ENCODE measurements at regions not wholly inside any gene's neighbourhood (a gene's known extent, or its start where the extent isn't known, plus 50 kb on each side); places are given as distances from the start of the nearest gene placed in this dataset.
A peak's percentile ranks its signal among the peaks of the same experiment; 100 is the strongest.

GRCh38 chr6:81088145-81088544 is 664.3 kb downstream of the TENT5A start:
- no peak overlapping the region for H3K4me3 ChIP-seq (ENCODE audit: low read depth, low read length)
- TF ChIP-seq, protein P1, sequence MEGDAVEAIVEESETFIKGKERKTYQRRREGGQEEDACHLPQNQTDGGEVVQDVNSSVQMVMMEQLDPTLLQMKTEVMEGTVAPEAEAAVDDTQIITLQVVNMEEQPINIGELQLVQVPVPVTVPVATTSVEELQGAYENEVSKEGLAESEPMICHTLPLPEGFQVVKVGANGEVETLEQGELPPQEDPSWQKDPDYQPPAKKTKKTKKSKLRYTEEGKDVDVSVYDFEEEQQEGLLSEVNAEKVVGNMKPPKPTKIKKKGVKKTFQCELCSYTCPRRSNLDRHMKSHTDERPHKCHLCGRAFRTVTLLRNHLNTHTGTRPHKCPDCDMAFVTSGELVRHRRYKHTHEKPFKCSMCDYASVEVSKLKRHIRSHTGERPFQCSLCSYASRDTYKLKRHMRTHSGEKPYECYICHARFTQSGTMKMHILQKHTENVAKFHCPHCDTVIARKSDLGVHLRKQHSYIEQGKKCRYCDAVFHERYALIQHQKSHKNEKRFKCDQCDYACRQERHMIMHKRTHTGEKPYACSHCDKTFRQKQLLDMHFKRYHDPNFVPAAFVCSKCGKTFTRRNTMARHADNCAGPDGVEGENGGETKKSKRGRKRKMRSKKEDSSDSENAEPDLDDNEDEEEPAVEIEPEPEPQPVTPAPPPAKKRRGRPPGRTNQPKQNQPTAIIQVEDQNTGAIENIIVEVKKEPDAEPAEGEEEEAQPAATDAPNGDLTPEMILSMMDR (IDR thresholded peaks at IDR 0.05; ENCODE audit: insufficient read depth, low read length, poor library complexity, severe bottlenecking): no peak
- no peaks in the 10 kb centered on the region for H3K36me3 ChIP-seq (ENCODE audit: control insufficient read depth, insufficient read depth, low read length)
- no peak for DNase-seq (ENCODE audit: low read depth)
- H3K27me3 ChIP-seq (ENCODE audit: control insufficient read depth, insufficient read depth, low read length): no peaks in the 10 kb centered on the region

DNA sequence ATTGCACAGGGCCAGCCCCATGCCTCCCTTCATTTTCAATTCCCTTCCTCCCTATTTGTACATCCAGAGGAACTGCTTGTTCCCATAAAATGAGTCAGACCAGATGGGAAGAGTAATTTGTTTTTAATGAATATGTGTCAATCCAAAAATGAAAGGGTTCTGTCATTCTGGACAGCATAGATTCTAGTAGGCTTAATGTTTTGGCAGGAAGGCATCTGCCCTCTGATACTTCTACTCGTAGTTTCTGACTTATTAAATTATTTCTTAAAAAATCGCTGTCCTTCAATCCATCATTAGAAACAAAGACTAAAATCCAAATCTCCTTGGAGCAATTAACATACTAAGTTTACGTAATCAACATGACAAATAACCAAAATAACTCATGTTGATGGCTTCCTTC is 665.5 kb downstream of the TENT5A start:
- no peak for DNase-seq (ENCODE audit: low read depth)
- H3K27me3 ChIP-seq (ENCODE audit: control insufficient read depth, insufficient read depth, low read length): no peaks in the 10 kb centered on the region

DNA sequence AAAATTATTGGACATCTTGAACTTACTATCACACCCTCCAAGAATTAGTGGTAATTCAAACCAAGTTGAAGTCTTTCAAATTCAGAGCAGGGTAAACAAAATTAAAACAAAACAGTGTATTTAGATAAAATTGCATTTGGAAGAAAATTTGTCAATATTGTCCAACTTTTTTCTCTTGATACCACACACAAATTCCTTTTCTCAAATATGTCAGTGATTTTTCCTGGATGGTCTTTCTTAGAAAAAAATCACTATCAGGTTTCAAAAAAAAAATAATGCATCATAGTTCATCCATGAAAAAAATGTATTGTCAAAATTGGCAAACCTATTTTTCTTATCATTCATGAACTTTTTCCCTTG is 667.1 kb downstream of the TENT5A start:
- TF ChIP-seq, protein P1 (IDR thresholded peaks at IDR 0.05; ENCODE audit: insufficient read depth, low read length, poor library complexity, severe bottlenecking): no peak
- Histone ChIP-seq H3K36me3 (ENCODE audit: control insufficient read depth, insufficient read depth, low read length) (no peaks in the 10 kb centered on the region), H3K27me3 (ENCODE audit: control insufficient read depth, insufficient read depth, low read length) (no peaks in the 10 kb centered on the region), H3K4me3 (ENCODE audit: low read depth, low read length) (no peak overlapping the region)
- no peak for DNase-seq (ENCODE audit: low read depth)

More for the DNA sequence above, 665.5 kb downstream of the TENT5A start:
- Histone ChIP-seq H3K4me3 (ENCODE audit: low read depth, low read length) (no peak overlapping the region), H3K36me3 (ENCODE audit: control insufficient read depth, insufficient read depth, low read length) (no peaks in the 10 kb centered on the region)
- TF ChIP-seq, protein P1 (IDR thresholded peaks at IDR 0.05; ENCODE audit: insufficient read depth, low read length, poor library complexity, severe bottlenecking): no peak

DNA sequence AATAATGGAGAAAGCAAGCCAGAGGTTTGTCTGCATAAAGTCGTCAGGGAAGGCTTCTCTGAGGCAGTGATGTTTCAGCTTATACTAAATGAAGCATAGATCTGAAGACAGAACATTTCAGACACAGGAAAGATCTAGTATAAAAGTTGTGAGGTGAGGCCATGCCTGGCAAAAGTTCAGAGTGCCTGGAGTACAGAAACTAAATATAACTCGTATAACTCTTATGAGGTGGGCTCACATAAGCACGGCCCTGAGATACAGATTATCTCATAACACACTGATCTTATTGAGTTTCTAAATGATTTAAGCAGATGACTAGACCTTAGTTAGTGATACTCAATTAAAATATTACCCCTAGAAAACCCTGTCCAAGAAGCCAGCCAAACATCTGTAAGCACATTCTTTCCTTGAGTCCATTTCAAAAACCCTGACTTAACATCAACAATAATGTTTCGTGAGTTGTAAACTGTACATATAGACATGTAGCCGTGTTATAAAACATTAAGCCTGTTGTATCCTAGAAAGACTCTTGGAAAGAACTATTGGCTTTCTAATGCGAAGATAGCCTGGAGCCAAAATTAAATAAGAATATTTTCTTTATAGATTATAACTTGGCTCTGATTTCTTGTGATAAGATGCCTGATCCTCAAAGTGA is 667.6 kb downstream of the TENT5A start:
- H3K27me3 ChIP-seq (ENCODE audit: control insufficient read depth, insufficient read depth, low read length): no peaks in the 10 kb centered on the region
- no peak for DNase-seq (ENCODE audit: low read depth)
- TF ChIP-seq, protein P1 (IDR thresholded peaks at IDR 0.05; ENCODE audit: insufficient read depth, low read length, poor library complexity, severe bottlenecking): no peak

GRCh38 chr6:81075974-81076373 is 676.5 kb downstream of the TENT5A start:
- TF ChIP-seq, protein P1 (IDR thresholded peaks at IDR 0.05; ENCODE audit: insufficient read depth, low read length, poor library complexity, severe bottlenecking): peak; percentile 47
- no peak overlapping the region for H3K4me3 ChIP-seq (ENCODE audit: low read depth, low read length)
- no peak for DNase-seq (ENCODE audit: low read depth)

More for the DNA sequence above, 667.6 kb downstream of the TENT5A start:
- no peaks in the 10 kb centered on the region for H3K36me3 ChIP-seq (ENCODE audit: control insufficient read depth, insufficient read depth, low read length)
- H3K4me3 ChIP-seq (ENCODE audit: low read depth, low read length): no peak overlapping the region

DNA sequence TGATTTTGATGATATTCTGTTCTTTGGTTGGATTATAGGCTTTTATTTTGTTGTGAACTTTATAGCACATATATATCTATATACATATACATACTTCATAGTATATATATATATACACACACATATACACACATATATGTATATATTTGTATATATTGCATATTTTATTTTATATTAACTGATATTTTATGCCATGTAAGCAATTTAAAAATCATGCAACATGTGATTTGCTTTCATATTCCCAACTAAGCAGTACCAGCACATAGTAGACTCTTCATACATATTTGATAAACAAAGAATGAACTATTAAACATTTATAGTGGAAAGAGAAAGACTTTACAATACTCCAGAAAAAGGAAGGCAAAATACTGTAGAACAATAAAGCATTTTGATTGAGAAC is 679.2 kb downstream of the TENT5A start:
- TF ChIP-seq, protein P1 (IDR thresholded peaks at IDR 0.05; ENCODE audit: insufficient read depth, low read length, poor library complexity, severe bottlenecking): no peak
- no peak for DNase-seq (ENCODE audit: low read depth)
- H3K27me3 ChIP-seq (ENCODE audit: control insufficient read depth, insufficient read depth, low read length): no peaks in the 10 kb centered on the region
- H3K4me3 ChIP-seq (ENCODE audit: low read depth, low read length): no peak overlapping the region
- H3K36me3 ChIP-seq (ENCODE audit: control insufficient read depth, insufficient read depth, low read length): no peaks in the 10 kb centered on the region

More at GRCh38 chr6:81075974-81076373, 676.5 kb downstream of the TENT5A start:
- Histone ChIP-seq H3K36me3 (ENCODE audit: control insufficient read depth, insufficient read depth, low read length) (no peaks in the 10 kb centered on the region), H3K27me3 (ENCODE audit: control insufficient read depth, insufficient read depth, low read length) (no peaks in the 10 kb centered on the region)
